Activated T-cell treated with anti-CD3 and anti-CD28 coated beads, Interleukin-2, amount 50 U/mL, for 72 hours (primary cell): ENCODE measurements at regions not wholly inside any gene's neighbourhood (a gene's known extent, or its start where the extent isn't known, plus 50 kb on each side); places are given as distances from the start of the nearest gene placed in this dataset.

Experiments used
- ATAC-seq, 2 donors: fragments of 150-1000 bp; cut with Tn5 transposase; replicated peaks in 1 of 2; 2 replicates each; pipeline ENCODE4 v1.10.0; 2021; ENCODE audit warnings: moderate library complexity in 2 of 2, mild to moderate bottlenecking in 1 of 2
- DNase-seq, 2 donors: peaks; one replicate each; pipeline ENCODE4 v3.0.0; 2021 to 2022; ENCODE audit warnings: mixed read lengths in 1 of 2
- H3K27ac Mint-ChIP-seq: one replicate; pipeline ENCODE4 v1.8.0; 2022; ENCODE audit warnings: mild to moderate bottlenecking, moderate library complexity, mixed read lengths
- H3K27me3 Mint-ChIP-seq: one replicate; pipeline ENCODE4 v1.8.0; 2022; ENCODE audit warnings: low read depth, mixed read lengths
- H3K36me3 Mint-ChIP-seq, 2 donors: one replicate each; pipeline ENCODE4 v1.8.0; 2022; ENCODE audit warnings: mixed read lengths in 2 of 2, mild to moderate bottlenecking in 1 of 2; ENCODE audit not compliant: insufficient read depth in 2 of 2
- H3K4me1 Mint-ChIP-seq: one replicate; pipeline ENCODE4 v1.8.0; 2022; ENCODE audit warnings: low read depth, mixed read lengths
- H3K4me3 Mint-ChIP-seq, 2 donors: one replicate each; pipeline ENCODE4 v1.8.0; 2022; ENCODE audit warnings: mild to moderate bottlenecking in 2 of 2, mixed read lengths in 2 of 2, moderate library complexity in 2 of 2
- H3K9me3 Mint-ChIP-seq, 2 donors: one replicate each; pipeline ENCODE4 v1.8.0; 2022; ENCODE audit warnings: mixed read lengths in 2 of 2

- Mint-ChIP-seq H3K9me3 (peaks cover 0 to 3% of the 10 kb centered on the region in 2 donors), H3K27me3 (no peaks in the 10 kb centered on the region), H3K36me3 (no peaks in the 10 kb centered on the region), H3K4me3 (no peak overlapping the region), H3K4me1 (no peaks in the 10 kb centered on the region), H3K27ac (no peak overlapping the region)
- no peak for ATAC-seq
- no peak for DNase-seq
Observed at GRCh38 chr1:191913260-191913977, 244.8 kb upstream of the RGS18 start.

- ATAC-seq (no peak), DNase-seq (no peak)
- Mint-ChIP-seq H3K9me3 (peaks cover 13% of the 10 kb centered on the region in 2 donors), H3K27ac (no peak overlapping the region), H3K4me3 (no peak overlapping the region), H3K4me1 (no peaks in the 10 kb centered on the region), H3K27me3 (no peaks in the 10 kb centered on the region), H3K36me3 (peaks cover 0 to 3% of the 10 kb centered on the region in 2 donors)
Observed at GRCh38 chr1:191929383-191929782, 228.9 kb upstream of the RGS18 start.

- peaks cover 2 to 6% of the 10 kb centered on the region in 2 donors for H3K9me3 Mint-ChIP-seq
- no peaks in the 10 kb centered on the region for H3K4me1 Mint-ChIP-seq
- H3K36me3 Mint-ChIP-seq: peaks cover 1 to 4% of the 10 kb centered on the region in 2 donors
- no peaks in the 10 kb centered on the region for H3K27me3 Mint-ChIP-seq
- ATAC-seq: no peak
- DNase-seq: no peak
- H3K27ac Mint-ChIP-seq: no peak overlapping the region
- H3K4me3 Mint-ChIP-seq: no peak overlapping the region
Observed at GRCh38 chr1:191943684-191944083, 214.6 kb upstream of the RGS18 start.

- Mint-ChIP-seq H3K27me3 (no peaks in the 10 kb centered on the region), H3K9me3 (peaks cover 0 to 3% of the 10 kb centered on the region in 2 donors), H3K36me3 (no peaks in the 10 kb centered on the region), H3K27ac (no peak overlapping the region), H3K4me3 (no peak overlapping the region), H3K4me1 (no peaks in the 10 kb centered on the region)
- DNase-seq (no peak), ATAC-seq (no peak)
Observed at GRCh38 chr1:191953526-191953925, 204.7 kb upstream of the RGS18 start.

- Mint-ChIP-seq H3K27ac (no peak overlapping the region), H3K4me1 (no peaks in the 10 kb centered on the region), H3K27me3 (no peaks in the 10 kb centered on the region), H3K9me3 (no peaks in the 10 kb centered on the region), H3K4me3 (no peak overlapping the region), H3K36me3 (no peaks in the 10 kb centered on the region)
- no peak for ATAC-seq
- no peak for DNase-seq
Observed at GRCh38 chr1:191959856-191960255, 198.4 kb upstream of the RGS18 start.

GRCh38 chr1:191963286-191963685 is 195.0 kb upstream of the RGS18 start:
- DNase-seq (no peak), ATAC-seq (no peak)
- Mint-ChIP-seq H3K27me3 (no peaks in the 10 kb centered on the region), H3K9me3 (no peaks in the 10 kb centered on the region), H3K4me3 (no peak overlapping the region), H3K4me1 (no peaks in the 10 kb centered on the region), H3K36me3 (no peaks in the 10 kb centered on the region), H3K27ac (no peak overlapping the region)

- Mint-ChIP-seq H3K36me3 (no peaks in the 10 kb centered on the region), H3K27me3 (no peaks in the 10 kb centered on the region), H3K27ac (no peak overlapping the region), H3K9me3 (no peaks in the 10 kb centered on the region), H3K4me3 (no peak overlapping the region), H3K4me1 (no peaks in the 10 kb centered on the region)
- DNase-seq (no peak), ATAC-seq (no peak)
Observed at GRCh38 chr1:191963781-191964455, 194.3 kb upstream of the RGS18 start.

GRCh38 chr1:191969290-191969689 is 189.0 kb upstream of the RGS18 start:
- no peak for DNase-seq
- no peak overlapping the region for H3K27ac Mint-ChIP-seq

GRCh38 chr1:191970116-191970515 is 188.1 kb upstream of the RGS18 start:
- Mint-ChIP-seq H3K27me3 (no peaks in the 10 kb centered on the region), H3K27ac (no peak overlapping the region), H3K4me1 (no peaks in the 10 kb centered on the region), H3K4me3 (no peak overlapping the region), H3K36me3 (no peaks in the 10 kb centered on the region), H3K9me3 (peaks cover 4% of the 10 kb centered on the region in 2 donors)
- no peak for DNase-seq
- ATAC-seq: no peak

More at GRCh38 chr1:191969290-191969689, 189.0 kb upstream of the RGS18 start:
- Mint-ChIP-seq H3K4me1 (no peaks in the 10 kb centered on the region), H3K36me3 (no peaks in the 10 kb centered on the region), H3K9me3 (peaks cover 2% of the 10 kb centered on the region in 2 donors), H3K4me3 (no peak overlapping the region), H3K27me3 (no peaks in the 10 kb centered on the region)
- ATAC-seq: no peak

GRCh38 chr1:191971447-191971846 is 186.8 kb upstream of the RGS18 start:
- Mint-ChIP-seq H3K4me1 (no peaks in the 10 kb centered on the region), H3K36me3 (no peaks in the 10 kb centered on the region), H3K9me3 (peaks cover 4% of the 10 kb centered on the region in 2 donors), H3K27me3 (no peaks in the 10 kb centered on the region), H3K27ac (no peak overlapping the region), H3K4me3 (no peak overlapping the region)
- no peak for ATAC-seq
- DNase-seq: no peak

- DNase-seq (no peak), ATAC-seq (no peak)
- Mint-ChIP-seq H3K4me1 (no peaks in the 10 kb centered on the region), H3K36me3 (no peaks in the 10 kb centered on the region), H3K27me3 (no peaks in the 10 kb centered on the region), H3K9me3 (peaks cover 4 to 6% of the 10 kb centered on the region in 2 donors), H3K27ac (no peak overlapping the region), H3K4me3 (no peak overlapping the region)
Observed at GRCh38 chr1:191974004-191974403, 184.3 kb upstream of the RGS18 start.

- Mint-ChIP-seq H3K36me3 (peaks cover 0 to 2% of the 10 kb centered on the region in 2 donors), H3K4me3 (no peak overlapping the region), H3K27ac (no peak overlapping the region), H3K4me1 (no peaks in the 10 kb centered on the region), H3K27me3 (no peaks in the 10 kb centered on the region), H3K9me3 (peaks cover 10 to 15% of the 10 kb centered on the region in 2 donors)
- no peak for DNase-seq
- no peak for ATAC-seq
Observed at GRCh38 chr1:191977874-191978506, 180.3 kb upstream of the RGS18 start.

GRCh38 chr1:191984856-191985255 is 173.4 kb upstream of the RGS18 start:
- H3K4me3 Mint-ChIP-seq: no peak overlapping the region
- no peak for DNase-seq
- H3K27ac Mint-ChIP-seq: no peak overlapping the region
- peaks cover 0 to 2% of the 10 kb centered on the region in 2 donors for H3K36me3 Mint-ChIP-seq
- H3K4me1 Mint-ChIP-seq: no peaks in the 10 kb centered on the region
- no peak for ATAC-seq
- H3K27me3 Mint-ChIP-seq: no peaks in the 10 kb centered on the region
- peaks cover 14 to 15% of the 10 kb centered on the region in 2 donors for H3K9me3 Mint-ChIP-seq
